Brain microvascular endothelial cell (primary cell): ENCODE measurements at regions not wholly inside any gene's neighbourhood (a gene's known extent, or its start where the extent isn't known, plus 50 kb on each side); places are given as distances from the start of the nearest gene placed in this dataset.
A peak's percentile ranks its signal among the peaks of the same experiment; 100 is the strongest.

Experiments used
- DNase-seq: peaks from one replicate; pipeline ENCODE4 v3.0.0-alpha.2; 2020
- H3K27ac ChIP-seq: fragments of 250-450 bp; sonication (Bioruptor Pico); 2 replicates; pipeline ENCODE4 v1.5.1; 2020; ENCODE audit warnings: mild to moderate bottlenecking, moderate library complexity
- H3K27me3 ChIP-seq: fragments of 250-450 bp; sonication (Bioruptor Pico); replicated peaks from 2 replicates; pipeline ENCODE4 v1.5.1; 2020; ENCODE audit warnings: mild to moderate bottlenecking
- H3K36me3 ChIP-seq: fragments of 250-450 bp; sonication (Bioruptor Pico); replicated peaks from 2 replicates; pipeline ENCODE4 v1.5.1; 2020; ENCODE audit warnings: mild to moderate bottlenecking
- H3K4me3 ChIP-seq: 2 replicates; pipeline ENCODE4 v1.5.1; 2011; ENCODE audit warnings: low read depth, mild to moderate bottlenecking, control low read depth, low read length, moderate library complexity
- CTCF ChIP-seq: IDR thresholded peaks from 2 replicates; pipeline ENCODE4 v1.5.1; 2011; ENCODE audit warnings: low read depth, mild to moderate bottlenecking, moderate library complexity, low read length, control low read depth, inconsistent platforms; ENCODE audit errors: missing control alignments
- in situ Hi-C: cut with HindIII; loops from 2 replicates; pipeline ENCODE4 v1.10.0; 2017; ENCODE audit warnings: low sequenced_read_pairs, low pct_ligation_motif_present

- Histone ChIP-seq H3K27ac (peak overlapping the region; percentile 70), H3K4me3 (no peak overlapping the region), H3K36me3 (no peaks in the 10 kb centered on the region), H3K27me3 (no peaks in the 10 kb centered on the region)
- in situ Hi-C loops, result no loop called here
- DNase-seq, result peak; percentile 70
- TF ChIP-seq CTCF, result peak; percentile 27
These were observed 201.1 kb upstream of the FBXO11 start for GRCh38 chr2:48107326-48107925.

GRCh38 chr2:48108455-48108854, 202.2 kb upstream of the FBXO11 start:
- Histone ChIP-seq H3K4me3 (no peak overlapping the region), H3K36me3 (no peaks in the 10 kb centered on the region), H3K27me3 (no peaks in the 10 kb centered on the region), H3K27ac (no peak overlapping the region)
- DNase-seq, result no peak
- no peak for TF ChIP-seq CTCF
- in situ Hi-C loops, result no loop called here

- in situ Hi-C loops, result no loop called here
- no peak for TF ChIP-seq CTCF
- no peaks in the 10 kb centered on the region for H3K36me3 ChIP-seq
- no peaks in the 10 kb centered on the region for H3K27me3 ChIP-seq
- no peak overlapping the region for H3K27ac ChIP-seq
- DNase-seq, result no peak
- H3K4me3 ChIP-seq, result no peak overlapping the region
These were observed 203.3 kb upstream of the FBXO11 start for GRCh38 chr2:48109491-48110204.

GRCh38 chr2:48110492-48110891, 204.0 kb upstream of the FOXN2 start:
- in situ Hi-C loops, result no loop called here
- Histone ChIP-seq H3K27ac (no peak overlapping the region), H3K36me3 (no peaks in the 10 kb centered on the region), H3K4me3 (no peak overlapping the region), H3K27me3 (no peaks in the 10 kb centered on the region)
- DNase-seq, result no peak
- no peak for TF ChIP-seq CTCF

GRCh38 chr2:48112911-48113680, 201.4 kb upstream of the FOXN2 start:
- no peak overlapping the region for H3K27ac ChIP-seq
- H3K4me3 ChIP-seq, result no peak overlapping the region
- no peak for TF ChIP-seq CTCF
- DNase-seq, result peak; percentile 32
- in situ Hi-C loops, result no loop called here
- H3K36me3 ChIP-seq, result no peaks in the 10 kb centered on the region
- H3K27me3 ChIP-seq, result no peaks in the 10 kb centered on the region
